Hepatocyte (in vitro differentiated cells): ENCODE measurements at regions not wholly inside any gene's neighbourhood (a gene's known extent, or its start where the extent isn't known, plus 50 kb on each side); places are given as distances from the start of the nearest gene placed in this dataset.

Experiments
- EZH2 ChIP-seq: fragments of 200-600 bp; sonication (generic); IDR thresholded peaks from 2 replicates; pipeline ENCODE4 v1.6.1; 2016; ENCODE audit warnings: antibody characterized with exemption, mild to moderate bottlenecking, borderline replicate concordance
- TF ChIP-seq, protein P1 (sequence below): fragments of 200-600 bp; sonication (generic); IDR thresholded peaks from 2 replicates; pipeline ENCODE4 v1.5.1; 2016; ENCODE audit warnings: antibody characterized with exemption, mild to moderate bottlenecking; ENCODE audit not compliant: poor library complexity

DNA sequence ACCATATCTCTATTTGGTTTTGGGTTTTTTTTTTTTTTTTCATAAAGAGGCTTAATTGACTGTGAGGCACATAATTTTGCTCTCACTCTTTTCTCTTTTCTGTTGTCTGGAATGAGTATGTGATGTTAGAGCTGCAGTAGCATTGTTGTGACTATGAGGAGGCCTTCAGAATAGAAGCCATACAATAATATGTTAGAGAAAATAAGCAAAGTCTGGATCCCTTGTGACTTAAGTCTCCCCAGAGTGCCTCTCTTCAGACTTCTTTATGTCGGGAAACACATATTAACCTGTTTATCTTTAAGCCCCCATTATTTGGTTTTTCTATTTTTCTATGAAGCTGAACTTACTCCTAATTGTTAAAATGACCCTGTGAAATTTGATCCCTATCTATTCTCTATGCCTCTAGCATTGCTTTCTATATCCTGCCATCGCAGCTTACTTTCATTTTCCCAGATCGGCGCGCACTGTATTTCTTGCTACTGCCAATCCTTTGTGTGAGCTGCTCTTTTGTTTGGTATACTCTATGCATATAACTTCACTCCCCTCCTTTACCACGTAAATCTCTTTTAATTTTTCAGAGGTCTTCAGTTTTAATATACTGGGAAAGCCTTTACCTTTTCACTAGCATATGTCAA, 372.5 kb upstream of the KCNN2 start:
- TF ChIP-seq, protein P1, sequence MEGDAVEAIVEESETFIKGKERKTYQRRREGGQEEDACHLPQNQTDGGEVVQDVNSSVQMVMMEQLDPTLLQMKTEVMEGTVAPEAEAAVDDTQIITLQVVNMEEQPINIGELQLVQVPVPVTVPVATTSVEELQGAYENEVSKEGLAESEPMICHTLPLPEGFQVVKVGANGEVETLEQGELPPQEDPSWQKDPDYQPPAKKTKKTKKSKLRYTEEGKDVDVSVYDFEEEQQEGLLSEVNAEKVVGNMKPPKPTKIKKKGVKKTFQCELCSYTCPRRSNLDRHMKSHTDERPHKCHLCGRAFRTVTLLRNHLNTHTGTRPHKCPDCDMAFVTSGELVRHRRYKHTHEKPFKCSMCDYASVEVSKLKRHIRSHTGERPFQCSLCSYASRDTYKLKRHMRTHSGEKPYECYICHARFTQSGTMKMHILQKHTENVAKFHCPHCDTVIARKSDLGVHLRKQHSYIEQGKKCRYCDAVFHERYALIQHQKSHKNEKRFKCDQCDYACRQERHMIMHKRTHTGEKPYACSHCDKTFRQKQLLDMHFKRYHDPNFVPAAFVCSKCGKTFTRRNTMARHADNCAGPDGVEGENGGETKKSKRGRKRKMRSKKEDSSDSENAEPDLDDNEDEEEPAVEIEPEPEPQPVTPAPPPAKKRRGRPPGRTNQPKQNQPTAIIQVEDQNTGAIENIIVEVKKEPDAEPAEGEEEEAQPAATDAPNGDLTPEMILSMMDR: no peak
- TF ChIP-seq EZH2: no peak
